BE2C (cell line): ENCODE measurements at regions not wholly inside any gene's neighbourhood (a gene's known extent, or its start where the extent isn't known, plus 50 kb on each side); places are given as distances from the start of the nearest gene placed in this dataset.

Source experiments
- DNase-seq: peaks from one replicate; pipeline ENCODE4 v3.0.0-alpha.2; 2020
- H3K27me3 ChIP-seq: fragments of 250-450 bp; sonication (Bioruptor Pico); 2 replicates; pipeline ENCODE4 v1.5.1; 2020; ENCODE audit warnings: mild to moderate bottlenecking
- H3K36me3 ChIP-seq: fragments of 250-450 bp; sonication (Bioruptor Pico); 2 replicates; pipeline ENCODE4 v1.5.1; 2020; ENCODE audit warnings: mild to moderate bottlenecking
- H3K4me1 ChIP-seq: fragments of 250-450 bp; sonication (Bioruptor Pico); 2 replicates; pipeline ENCODE4 v1.5.1; 2020
- H3K4me3 ChIP-seq: 2 replicates; pipeline ENCODE4 v1.5.1; 2011; ENCODE audit warnings: low read depth, low read length
- H3K9me3 ChIP-seq: fragments of 250-450 bp; sonication (Bioruptor Pico); 2 replicates; pipeline ENCODE4 v1.5.1; 2020
- CTCF ChIP-seq: IDR thresholded peaks from 2 replicates; pipeline ENCODE4 v1.5.1; 2012; ENCODE audit warnings: mild to moderate bottlenecking, low read depth, low read length

- TF ChIP-seq CTCF: no peak
- Histone ChIP-seq H3K9me3 (no peaks in the 10 kb centered on the region), H3K4me3 (no peak overlapping the region), H3K27me3 (peaks cover 8% of the 10 kb centered on the region; the same call in 1 of the 2 replicates), H3K36me3 (no peaks in the 10 kb centered on the region), H3K4me1 (no peaks in the 10 kb centered on the region)
- DNase-seq: no peak
Measured at GRCh38 chr5:123269851-123270250, 153.4 kb downstream of the CEP120 start.

GRCh38 chr5:123269436-123269835 is 153.8 kb downstream of the CEP120 start:
- H3K4me3 ChIP-seq: no peak overlapping the region
- DNase-seq: no peak
- no peaks in the 10 kb centered on the region for H3K36me3 ChIP-seq
- peaks cover 8% of the 10 kb centered on the region; the same call in 1 of the 2 replicates for H3K27me3 ChIP-seq
- no peaks in the 10 kb centered on the region for H3K9me3 ChIP-seq
- no peak for TF ChIP-seq CTCF
- no peaks in the 10 kb centered on the region for H3K4me1 ChIP-seq

GRCh38 chr5:123266365-123266764 is 156.8 kb downstream of the CEP120 start:
- Histone ChIP-seq H3K36me3 (no peaks in the 10 kb centered on the region), H3K4me3 (no peak overlapping the region), H3K27me3 (peaks cover 8% of the 10 kb centered on the region; the same call in 1 of the 2 replicates), H3K4me1 (no peaks in the 10 kb centered on the region), H3K9me3 (no peaks in the 10 kb centered on the region)
- DNase-seq: no peak
- TF ChIP-seq CTCF: no peak

GRCh38 chr5:123265551-123265950 is 157.7 kb downstream of the CEP120 start:
- H3K36me3 ChIP-seq: no peaks in the 10 kb centered on the region
- no peaks in the 10 kb centered on the region for H3K9me3 ChIP-seq
- DNase-seq: no peak
- no peak overlapping the region for H3K4me3 ChIP-seq
- TF ChIP-seq CTCF: no peak
- H3K4me1 ChIP-seq: no peaks in the 10 kb centered on the region
- H3K27me3 ChIP-seq: peaks cover 8% of the 10 kb centered on the region; the same call in 1 of the 2 replicates

GRCh38 chr5:123264394-123264793 is 158.8 kb downstream of the CEP120 start:
- no peaks in the 10 kb centered on the region; the same call in 1 of the 2 replicates for H3K27me3 ChIP-seq
- TF ChIP-seq CTCF: no peak
- no peaks in the 10 kb centered on the region for H3K4me1 ChIP-seq
- H3K36me3 ChIP-seq: no peaks in the 10 kb centered on the region
- no peaks in the 10 kb centered on the region for H3K9me3 ChIP-seq
- DNase-seq: no peak
- no peak overlapping the region for H3K4me3 ChIP-seq

GRCh38 chr5:123263859-123264258 is 159.3 kb downstream of the CEP120 start:
- H3K36me3 ChIP-seq: no peaks in the 10 kb centered on the region
- no peaks in the 10 kb centered on the region for H3K9me3 ChIP-seq
- H3K4me1 ChIP-seq: no peaks in the 10 kb centered on the region
- TF ChIP-seq CTCF: no peak
- no peak overlapping the region for H3K4me3 ChIP-seq
- no peak for DNase-seq
- peaks cover 3% of the 10 kb centered on the region for H3K27me3 ChIP-seq
